SH-SY5Y (cell line): ENCODE measurements at regions not wholly inside any gene's neighbourhood (a gene's known extent, or its start where the extent isn't known, plus 50 kb on each side); places are given as distances from the start of the nearest gene placed in this dataset.

Source experiments
- GATA2 ChIP-seq: IDR thresholded peaks from 2 replicates; pipeline ENCODE4 v1.6.1; 2011; ENCODE audit warnings: mild to moderate bottlenecking, low read depth, low read length
- GATA3 ChIP-seq: IDR thresholded peaks from 2 replicates; pipeline ENCODE4 v1.6.1; 2011; ENCODE audit warnings: low read depth, mild to moderate bottlenecking, low read length, moderate library complexity

GRCh38 chr1:113266788-113267187 is 123.5 kb upstream of the MAGI3 start:
- TF ChIP-seq GATA3 (no peak), GATA2 (no peak)
